Testis (tissue), 2 donors: ENCODE measurements at regions not wholly inside any gene's neighbourhood (a gene's known extent, or its start where the extent isn't known, plus 50 kb on each side); places are given as distances from the start of the nearest gene placed in this dataset.

Experiments used
- CTCF ChIP-seq, 3 experiments: fragments of 450-650 bp in 2 of 3; fragments of 200-600 bp in 1 of 3; sonication (generic) in 1 of 3; IDR thresholded peaks; one replicate each; pipeline ENCODE4 v1.5.1; 2016 to 2019; ENCODE audit warnings: antibody characterized with exemption in 3 of 3, mild to moderate bottlenecking in 2 of 3, moderate library complexity in 1 of 3
- POLR2A ChIP-seq: fragments of 450-650 bp; IDR thresholded peaks from one replicate; pipeline ENCODE4 v1.6.1; 2017; ENCODE audit warnings: antibody characterized with exemption, mild to moderate bottlenecking, moderate library complexity

GRCh38 chr6:66556936-66557335, 849.9 kb upstream of the EYS start:
- TF ChIP-seq POLR2A (no peak), CTCF (IDR thresholded peaks at IDR 0.05) (no peak)
